ENCODE measurements at regions not wholly inside any gene's neighbourhood (a gene's known extent, or its start where the extent isn't known, plus 50 kb on each side); places are given as distances from the start of the nearest gene placed in this dataset.
"Not testable (repeated sequence)": the region's sequence is repeated elsewhere in the genome, so short reads cannot be mapped to it uniquely, and the experiment has no call there.

DNA sequence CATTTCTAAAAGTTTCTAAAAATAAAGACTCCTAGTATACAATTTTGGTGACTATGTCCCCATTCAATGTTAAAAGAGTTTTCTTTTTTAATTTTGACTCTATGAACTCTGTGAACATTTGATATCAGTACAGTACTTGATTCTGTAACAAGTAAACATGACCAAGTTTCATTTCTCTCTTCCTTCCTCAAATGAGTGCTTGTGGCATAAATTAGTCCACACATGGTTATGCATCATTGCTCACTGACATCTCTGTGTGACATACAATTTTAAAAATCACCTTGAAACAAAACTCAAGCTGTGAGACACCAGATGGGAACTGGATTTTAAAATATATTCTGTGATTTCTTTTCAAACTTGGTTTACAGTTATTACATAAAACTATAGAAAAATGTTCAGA is 253.9 kb upstream of the MDGA2 start:
- TF ChIP-seq CTCF (IDR thresholded peaks at IDR 0.05; ENCODE audit: unreplicated experiment), result no peak
- H3K27me3 Mint-ChIP-seq (ENCODE audit: low read depth), result no peaks in the 10 kb centered on the region

DNA sequence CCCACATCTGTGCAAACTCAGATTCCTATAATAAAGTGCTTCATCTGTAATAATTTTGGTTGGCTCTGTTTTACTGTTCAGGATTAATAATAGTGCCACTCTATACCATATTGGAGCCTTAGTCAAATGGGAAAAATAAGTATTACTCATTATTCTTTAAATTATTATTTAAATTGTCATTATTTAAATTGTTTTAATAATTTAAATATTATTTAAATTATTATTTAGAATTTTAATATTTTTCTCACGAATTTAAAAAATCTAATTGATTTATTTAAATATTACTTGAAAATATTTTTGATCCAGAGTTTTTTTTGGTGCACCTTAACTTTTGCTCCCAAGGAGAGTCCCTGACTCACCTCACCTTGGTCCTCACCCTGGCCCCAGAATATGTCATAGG is 245.7 kb upstream of the MDGA2 start:
- H3K27ac Mint-ChIP-seq, result no peak overlapping the region

More for the DNA sequence above, 253.9 kb upstream of the MDGA2 start:
- no peak for DNase-seq (ENCODE audit: low spot score in 2 of 2, unreplicated experiment in 2 of 2)
- Mint-ChIP-seq H3K36me3 (no peaks in the 10 kb centered on the region), H3K4me1 (no peaks in the 10 kb centered on the region), H3K27ac (no peak overlapping the region), H3K4me3 (no peak overlapping the region), H3K9me3 (peaks cover 13% of the 10 kb centered on the region)

DNA sequence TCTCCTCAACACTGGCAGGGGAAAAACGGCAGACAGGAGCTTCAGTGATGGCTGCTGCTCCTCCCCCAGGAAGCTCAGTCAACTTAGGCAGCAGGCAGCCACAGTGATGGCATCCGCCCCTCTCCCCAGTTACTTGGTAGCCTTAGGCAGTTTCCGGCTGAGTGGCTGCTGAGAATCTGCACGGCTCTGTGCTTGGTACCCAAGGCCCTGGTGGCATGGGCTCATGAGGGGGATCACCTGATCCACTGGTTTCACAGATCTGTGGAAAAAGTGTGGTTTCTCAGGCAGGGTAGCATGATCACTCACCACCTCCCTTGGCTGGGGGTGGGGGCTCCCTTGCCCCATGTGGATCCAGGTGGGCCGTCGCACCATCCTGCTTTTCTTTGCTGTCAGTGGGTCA is 244.6 kb upstream of the MDGA2 start:
- no peak for DNase-seq (ENCODE audit: low spot score in 2 of 2, unreplicated experiment in 2 of 2)
- TF ChIP-seq CTCF (IDR thresholded peaks at IDR 0.05; ENCODE audit: unreplicated experiment), result no peak
- peaks cover 3% of the 10 kb centered on the region for H3K4me1 Mint-ChIP-seq
- peaks cover 8% of the 10 kb centered on the region for H3K9me3 Mint-ChIP-seq
- H3K27ac Mint-ChIP-seq, result no peak overlapping the region
- H3K36me3 Mint-ChIP-seq, result peaks cover 5% of the 10 kb centered on the region
- H3K27me3 Mint-ChIP-seq (ENCODE audit: low read depth), result no peaks in the 10 kb centered on the region
- H3K4me3 Mint-ChIP-seq, result no peak overlapping the region

More for the DNA sequence above, 245.7 kb upstream of the MDGA2 start:
- TF ChIP-seq CTCF (IDR thresholded peaks at IDR 0.05; ENCODE audit: unreplicated experiment), result no peak
- Mint-ChIP-seq H3K4me1 (peaks cover 3% of the 10 kb centered on the region), H3K36me3 (peaks cover 5% of the 10 kb centered on the region), H3K9me3 (peaks cover 16% of the 10 kb centered on the region), H3K4me3 (no peak overlapping the region), H3K27me3 (ENCODE audit: low read depth) (no peaks in the 10 kb centered on the region)
- no peak for DNase-seq (ENCODE audit: low spot score in 2 of 2, unreplicated experiment in 2 of 2)

DNA sequence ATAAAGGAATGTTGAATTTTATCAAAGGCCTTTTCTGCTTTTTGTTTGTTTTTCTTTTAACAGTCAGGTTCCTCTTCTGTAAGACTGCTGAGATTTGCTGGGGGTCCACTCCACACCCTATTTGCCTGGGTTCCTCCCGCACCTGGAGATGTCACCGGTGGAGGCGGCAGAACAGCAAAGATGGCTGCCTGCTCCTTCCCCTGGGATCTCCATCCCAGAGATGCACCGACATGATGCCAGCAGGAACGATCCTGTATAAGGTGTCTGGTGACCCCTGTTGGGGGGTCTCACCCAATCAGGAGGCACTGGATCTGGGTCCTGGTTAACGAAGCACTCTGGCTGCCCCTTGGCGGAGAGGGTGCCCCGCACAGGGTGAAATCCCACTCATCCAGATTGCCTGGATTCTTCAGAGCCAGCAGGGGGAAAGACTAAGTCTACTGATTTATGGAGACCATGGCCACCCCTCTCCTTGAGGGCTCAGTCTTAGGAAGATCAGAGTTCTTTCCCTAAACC is 244.0 kb upstream of the MDGA2 start:
- Mint-ChIP-seq H3K36me3 (peaks cover 5% of the 10 kb centered on the region), H3K27me3 (ENCODE audit: low read depth) (no peaks in the 10 kb centered on the region), H3K4me1 (peaks cover 3% of the 10 kb centered on the region), H3K9me3 (peaks cover 8% of the 10 kb centered on the region), H3K27ac (no peak overlapping the region), H3K4me3 (no peak overlapping the region)
- TF ChIP-seq CTCF (IDR thresholded peaks at IDR 0.05; ENCODE audit: unreplicated experiment), result no peak
- DNase-seq (ENCODE audit: low spot score in 2 of 2, unreplicated experiment in 2 of 2), result no peak

DNA sequence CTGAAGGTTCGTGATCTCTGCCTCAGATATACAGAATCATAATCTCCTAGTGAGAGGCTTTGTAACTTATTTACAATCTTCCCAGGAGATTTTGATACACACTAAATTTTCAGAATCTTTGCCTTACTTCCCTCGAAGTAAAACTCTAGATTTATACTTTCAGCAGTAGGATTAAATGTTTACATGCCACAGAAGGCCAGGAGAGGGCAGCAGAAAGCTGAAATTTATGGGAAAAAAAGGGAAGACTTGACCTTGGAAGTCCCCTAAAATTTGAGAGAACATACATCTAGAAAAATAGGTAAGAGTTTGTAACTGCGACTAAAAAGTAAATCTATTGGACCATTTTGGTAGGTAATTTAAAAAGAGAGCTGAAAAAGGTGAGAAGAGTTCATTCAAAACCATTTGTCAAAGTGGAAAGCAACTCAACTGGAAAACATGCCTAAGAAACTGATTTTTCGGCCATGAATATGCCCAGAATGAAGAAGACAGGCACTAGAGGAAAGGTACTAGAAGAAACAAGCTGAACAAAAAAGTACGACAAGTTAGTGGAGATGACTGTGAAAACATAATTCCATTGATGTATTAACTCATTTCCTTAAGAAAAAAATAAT is 242.0 kb upstream of the MDGA2 start:
- TF ChIP-seq CTCF (IDR thresholded peaks at IDR 0.05; ENCODE audit: unreplicated experiment), result peak; percentile 71
- H3K27me3 Mint-ChIP-seq (ENCODE audit: low read depth), result no peaks in the 10 kb centered on the region
- H3K36me3 Mint-ChIP-seq, result no peaks in the 10 kb centered on the region
- peaks cover 3% of the 10 kb centered on the region for H3K4me1 Mint-ChIP-seq
- H3K4me3 Mint-ChIP-seq, result no peak overlapping the region
- peak in 1 of 2 experiments; percentile 45 for DNase-seq (ENCODE audit: low spot score in 2 of 2, unreplicated experiment in 2 of 2)
- no peaks in the 10 kb centered on the region for H3K9me3 Mint-ChIP-seq
- no peak overlapping the region for H3K27ac Mint-ChIP-seq

DNA sequence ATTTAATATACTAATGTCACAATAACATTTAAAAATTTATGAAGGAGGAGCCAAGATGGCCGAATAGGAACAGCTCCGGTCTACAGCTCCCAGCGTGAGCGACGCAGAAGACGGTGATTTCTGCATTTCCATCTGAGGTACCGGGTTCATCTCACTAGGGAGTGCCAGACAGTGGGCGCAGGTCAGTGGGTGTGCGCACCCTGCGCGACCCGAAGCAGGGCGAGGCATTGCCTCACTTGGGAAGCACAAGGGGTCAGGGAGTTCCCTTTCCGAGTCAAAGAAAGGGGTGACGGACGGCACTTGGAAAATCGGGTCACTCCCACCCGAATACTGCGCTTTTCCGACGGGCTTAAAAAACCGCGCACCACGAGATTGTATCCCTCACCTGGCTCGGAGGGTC is 225.7 kb upstream of the MDGA2 start:
- peak overlapping the region; percentile 70 for H3K4me3 Mint-ChIP-seq
- not testable (repeated sequence) for H3K4me1 Mint-ChIP-seq; H3K36me3 Mint-ChIP-seq; DNase-seq (ENCODE audit: low spot score in 2 of 2, unreplicated experiment in 2 of 2); H3K9me3 Mint-ChIP-seq; H3K27ac Mint-ChIP-seq; H3K27me3 Mint-ChIP-seq (ENCODE audit: low read depth)
